VCaP (cell line): ENCODE measurements at regions not wholly inside any gene's neighbourhood (a gene's known extent, or its start where the extent isn't known, plus 50 kb on each side); places are given as distances from the start of the nearest gene placed in this dataset.
"Not testable (repeated sequence)": the region's sequence is repeated elsewhere in the genome, so short reads cannot be mapped to it uniquely, and the experiment has no call there.

Source experiments
- H3K27ac ChIP-seq: fragments of 450-650 bp; 2 replicates; pipeline ENCODE4 v1.5.1; 2017
- TF ChIP-seq, protein P1 (sequence below): fragments of 450-650 bp; conservative IDR thresholded peaks from 2 replicates; pipeline ENCODE4 v1.5.1; 2017; ENCODE audit warnings: mild to moderate bottlenecking, moderate library complexity

DNA sequence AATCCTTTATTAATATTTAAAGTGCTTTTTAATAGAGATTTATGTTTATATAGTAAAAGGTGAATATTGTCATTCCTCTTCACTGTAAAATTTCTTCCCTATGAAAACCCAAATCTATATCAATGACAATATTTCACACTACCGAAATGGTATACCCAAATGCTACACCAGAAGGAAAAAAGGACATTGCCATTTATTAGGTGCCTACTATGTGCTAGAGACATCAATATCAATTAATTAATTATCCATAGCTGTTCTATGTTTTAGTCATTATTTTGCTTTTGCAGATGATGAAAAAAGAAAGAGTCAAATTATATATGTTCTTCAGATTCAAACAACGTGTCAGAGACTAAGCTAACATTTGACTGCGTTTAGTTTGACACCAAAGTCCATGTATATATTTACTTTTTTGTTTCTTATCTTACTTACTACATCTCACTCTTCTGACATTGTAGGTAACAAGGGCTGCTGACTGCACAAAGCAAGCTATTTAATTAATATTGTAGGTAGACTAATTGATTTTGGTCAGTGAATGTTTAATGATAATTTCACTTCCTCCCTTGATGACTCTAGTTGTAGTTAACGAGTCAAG is 614.0 kb upstream of the FOXG1 start:
- TF ChIP-seq, protein P1, sequence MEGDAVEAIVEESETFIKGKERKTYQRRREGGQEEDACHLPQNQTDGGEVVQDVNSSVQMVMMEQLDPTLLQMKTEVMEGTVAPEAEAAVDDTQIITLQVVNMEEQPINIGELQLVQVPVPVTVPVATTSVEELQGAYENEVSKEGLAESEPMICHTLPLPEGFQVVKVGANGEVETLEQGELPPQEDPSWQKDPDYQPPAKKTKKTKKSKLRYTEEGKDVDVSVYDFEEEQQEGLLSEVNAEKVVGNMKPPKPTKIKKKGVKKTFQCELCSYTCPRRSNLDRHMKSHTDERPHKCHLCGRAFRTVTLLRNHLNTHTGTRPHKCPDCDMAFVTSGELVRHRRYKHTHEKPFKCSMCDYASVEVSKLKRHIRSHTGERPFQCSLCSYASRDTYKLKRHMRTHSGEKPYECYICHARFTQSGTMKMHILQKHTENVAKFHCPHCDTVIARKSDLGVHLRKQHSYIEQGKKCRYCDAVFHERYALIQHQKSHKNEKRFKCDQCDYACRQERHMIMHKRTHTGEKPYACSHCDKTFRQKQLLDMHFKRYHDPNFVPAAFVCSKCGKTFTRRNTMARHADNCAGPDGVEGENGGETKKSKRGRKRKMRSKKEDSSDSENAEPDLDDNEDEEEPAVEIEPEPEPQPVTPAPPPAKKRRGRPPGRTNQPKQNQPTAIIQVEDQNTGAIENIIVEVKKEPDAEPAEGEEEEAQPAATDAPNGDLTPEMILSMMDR: no peak
- H3K27ac ChIP-seq: no peak overlapping the region

DNA sequence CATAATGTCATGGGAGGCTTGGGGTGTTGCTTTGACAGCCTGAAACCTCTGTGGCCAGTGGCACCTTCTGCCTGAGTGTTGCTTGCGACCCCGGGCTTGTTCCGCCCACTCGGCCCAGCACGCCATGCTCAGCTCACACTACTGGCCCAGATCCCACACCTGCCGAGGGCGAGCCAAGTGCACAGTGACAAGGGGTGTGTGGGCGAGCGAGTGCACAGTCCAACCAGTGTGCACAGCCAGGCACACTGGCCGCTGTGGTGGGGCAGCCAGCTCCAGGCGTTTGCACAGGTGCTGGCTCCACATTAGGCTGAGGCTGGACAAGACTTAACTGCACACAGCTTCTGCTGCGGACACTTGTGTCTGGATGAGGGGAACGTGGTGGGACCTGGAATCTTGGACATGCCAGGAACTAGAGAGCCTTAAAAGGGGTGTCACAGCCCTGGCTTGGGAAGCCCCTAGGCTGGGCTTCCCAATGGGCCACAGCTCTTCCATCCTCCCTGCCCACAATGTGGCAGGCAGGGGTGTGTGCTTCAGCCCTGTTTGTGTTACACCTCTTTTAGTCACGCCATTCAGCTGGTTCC is 609.2 kb upstream of the FOXG1 start:
- TF ChIP-seq, protein P1: no peak
- H3K27ac ChIP-seq: no peak overlapping the region

DNA sequence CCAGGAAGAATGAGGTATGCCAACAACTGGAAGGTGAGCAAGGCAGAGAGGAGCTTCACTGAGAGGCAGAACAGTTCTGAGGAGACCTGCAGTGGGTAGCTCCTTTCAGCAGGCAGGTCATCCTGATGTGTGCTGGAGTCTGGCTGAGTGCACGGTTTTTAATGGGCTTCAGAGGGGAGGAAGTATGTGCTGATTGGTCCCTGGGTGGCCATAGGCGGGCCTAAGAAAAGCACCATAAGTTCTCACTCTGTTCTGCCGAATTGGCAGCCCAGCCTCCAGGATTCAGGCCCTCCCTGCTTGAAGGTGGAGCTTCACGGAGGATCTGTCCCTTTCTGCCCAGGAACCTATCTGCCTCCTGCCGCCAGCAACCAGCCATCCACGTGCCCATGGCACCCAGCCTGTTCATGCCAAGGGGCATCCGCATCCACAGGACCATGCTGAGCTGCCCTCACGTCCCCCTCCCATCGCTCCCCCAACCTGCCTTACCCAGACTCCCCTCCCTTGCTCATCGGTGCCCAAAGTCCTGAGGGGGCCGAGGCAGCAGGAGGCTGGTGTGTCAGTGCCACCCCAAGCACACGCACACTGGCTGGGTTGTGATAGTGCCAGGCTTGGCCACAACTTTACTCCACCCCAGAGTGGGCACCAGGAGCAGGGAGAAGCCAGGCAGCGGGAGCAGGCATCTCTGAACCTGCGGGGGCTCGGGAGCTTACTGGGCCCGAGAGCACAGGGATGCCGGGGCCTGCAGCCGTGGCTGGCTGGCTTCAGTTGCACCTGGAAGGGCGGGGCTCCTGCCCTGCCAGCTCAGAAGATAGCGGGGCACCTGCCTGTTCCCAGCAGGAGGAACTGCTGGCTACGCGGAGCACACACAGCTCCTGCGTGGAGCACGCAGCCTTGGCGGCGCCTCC is 608.4 kb upstream of the FOXG1 start:
- no peak overlapping the region for H3K27ac ChIP-seq
- TF ChIP-seq, protein P1: no peak

GRCh38 chr14:28161040-28161439 is 605.5 kb upstream of the FOXG1 start:
- no peak overlapping the region for H3K27ac ChIP-seq
- TF ChIP-seq, protein P1: no peak

DNA sequence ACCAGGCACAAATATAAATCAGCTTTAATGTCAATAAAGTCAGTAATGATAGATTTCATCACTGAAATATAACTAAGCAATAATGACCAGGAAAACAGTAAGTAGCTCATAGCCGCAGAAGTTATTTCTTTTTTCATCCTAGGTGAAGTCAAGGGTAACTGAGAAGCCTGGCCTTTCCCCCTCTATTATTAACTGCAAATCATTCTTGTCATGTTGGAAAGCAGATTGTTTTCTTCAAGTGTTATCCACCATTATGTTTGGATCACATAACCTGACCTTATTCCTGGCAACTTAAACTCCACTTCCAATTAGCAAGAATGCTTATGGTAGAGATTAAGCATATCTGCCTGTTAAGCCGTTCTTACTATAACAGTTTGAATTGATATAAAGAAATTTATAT is 603.4 kb upstream of the FOXG1 start:
- no peak overlapping the region for H3K27ac ChIP-seq
- TF ChIP-seq, protein P1: no peak

DNA sequence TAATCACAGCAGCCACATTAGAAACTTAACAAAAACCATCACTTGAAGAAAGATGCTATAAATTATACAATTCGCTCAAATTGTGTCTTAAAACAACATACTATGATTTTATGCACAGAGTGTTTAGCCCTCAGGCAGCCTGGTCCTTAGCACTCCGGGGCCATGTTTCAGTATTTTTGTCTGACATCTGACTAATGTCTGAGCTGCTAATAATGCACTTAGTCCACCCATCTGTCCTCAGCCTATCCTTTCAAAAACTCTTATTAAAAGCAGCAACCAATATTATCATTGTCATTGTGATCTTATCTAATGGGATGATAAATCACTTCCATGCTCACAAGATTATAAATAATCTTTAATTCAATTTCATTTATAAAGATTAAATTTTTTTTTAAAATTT is 602.7 kb upstream of the FOXG1 start:
- no peak overlapping the region for H3K27ac ChIP-seq
- TF ChIP-seq, protein P1: no peak

DNA sequence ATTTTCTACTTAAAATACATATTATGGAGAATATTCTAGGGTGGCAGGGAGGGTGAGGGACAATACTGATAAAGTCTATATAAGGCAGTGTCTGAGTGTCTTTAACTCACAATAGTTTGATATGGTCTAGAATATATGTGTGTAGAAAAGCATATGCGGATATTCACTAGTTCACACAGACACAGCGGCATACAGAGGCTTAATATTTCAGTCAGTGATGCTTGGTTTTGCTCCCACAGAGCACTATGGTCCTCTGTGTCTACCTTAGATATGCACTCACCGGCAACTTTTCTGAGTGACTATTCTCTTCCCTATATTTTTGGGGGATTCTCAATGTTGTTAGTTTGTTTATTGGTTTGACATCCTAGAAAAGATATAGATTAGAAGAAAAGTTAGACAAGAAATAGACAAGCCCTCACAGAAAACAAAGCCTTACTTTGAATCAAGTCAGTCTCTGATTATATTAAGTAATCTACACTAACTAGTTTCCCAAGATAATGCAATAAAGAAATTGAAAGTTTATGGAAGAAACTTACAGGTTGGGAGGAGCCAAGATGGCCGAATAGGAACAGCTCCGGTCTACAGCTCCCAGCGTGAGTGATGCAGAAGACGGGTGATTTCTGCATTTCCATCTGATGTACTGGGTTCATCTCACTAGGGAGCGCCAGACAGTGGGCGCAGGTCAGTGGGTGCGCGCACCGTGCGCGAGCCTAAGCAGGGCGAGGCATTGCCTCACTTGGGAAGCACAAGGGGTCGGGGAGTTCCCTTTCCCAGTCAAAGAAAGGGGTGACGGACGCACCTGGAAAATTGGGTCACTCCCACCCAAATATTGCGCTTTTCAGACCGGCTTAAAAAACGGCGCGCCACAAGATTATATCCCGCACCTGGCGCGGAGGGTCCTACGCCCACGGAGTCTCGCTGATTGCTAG is 578.4 kb upstream of the FOXG1 start:
- not testable (repeated sequence) for H3K27ac ChIP-seq
